Upper lobe of left lung (tissue), 6 donors: ENCODE measurements at regions not wholly inside any gene's neighbourhood (a gene's known extent, or its start where the extent isn't known, plus 50 kb on each side); places are given as distances from the start of the nearest gene placed in this dataset.
"Not testable (repeated sequence)": the region's sequence is repeated elsewhere in the genome, so short reads cannot be mapped to it uniquely, and the experiment has no call there.

Experiments used
- ATAC-seq, 2 donors: fragments of 200-7000 bp; cut with Tn5 transposase; one replicate each; pipeline ENCODE4 v1.9.1; 2022; ENCODE audit warnings: mild to moderate bottlenecking in 2 of 2, moderate library complexity in 2 of 2; ENCODE audit not compliant: low FRiP score in 2 of 2
- DNase-seq, 2 donors: peaks; one replicate each; pipeline ENCODE4 v3.0.0-alpha.2; 2019 to 2020
- H3K27ac ChIP-seq, 4 donors: fragments of 200-600 bp; sonication (generic); one replicate each; pipeline ENCODE4 v1.5.1; 2016 to 2019
- H3K27me3 ChIP-seq, 4 donors: fragments of 200-600 bp; sonication (generic); one replicate each; pipeline ENCODE4 v1.5.1; 2017 to 2019
- H3K36me3 ChIP-seq, 4 donors: fragments of 200-600 bp; sonication (generic); one replicate each; pipeline ENCODE4 v1.5.1; 2016 to 2019
- H3K4me1 ChIP-seq, 4 donors: fragments of 200-600 bp; sonication (generic); one replicate each; pipeline ENCODE4 v1.5.1; 2018 to 2019
- H3K4me3 ChIP-seq, 4 donors: fragments of 200-600 bp; sonication (generic); one replicate each; pipeline ENCODE4 v1.5.1; 2017 to 2019; ENCODE audit warnings: mild to moderate bottlenecking in 2 of 4, moderate library complexity in 1 of 4
- H3K9me3 ChIP-seq, 4 donors: fragments of 200-600 bp; sonication (generic); one replicate each; pipeline ENCODE4 v1.5.1; 2018 to 2019
- CTCF ChIP-seq, 6 experiments: fragments of 450-650 bp in 4 of 6; fragments of 200-600 bp in 2 of 6; sonication (generic) in 2 of 6; IDR thresholded peaks; one replicate each; pipeline ENCODE4 v1.5.1; 2016 to 2019; ENCODE audit warnings: antibody characterized with exemption in 6 of 6
- EP300 ChIP-seq, 4 donors: sonication (generic); formaldehyde crosslinking; IDR thresholded peaks; one replicate each; pipeline ENCODE4 v1.5.1; 2017; ENCODE audit warnings: antibody characterized with exemption in 4 of 4, control low read depth in 2 of 4
- POLR2A ChIP-seq, 4 donors: fragments of 450-650 bp; IDR thresholded peaks; one replicate each; pipeline ENCODE4 v1.5.1; 2016 to 2017; ENCODE audit warnings: antibody characterized with exemption in 4 of 4, mild to moderate bottlenecking in 2 of 4
- POLR2AphosphoS5 ChIP-seq, 2 donors: sonication (generic); formaldehyde crosslinking; IDR thresholded peaks; one replicate each; pipeline ENCODE4 v1.5.1; 2017; ENCODE audit warnings: antibody characterized with exemption in 2 of 2
- WGBS, 2 donors: methylation state at CpG; one replicate each; pipeline ENCODE4 v1.1.5; 2017 to 2018; 5-methylcytosine and 5-hydroxymethylcytosine counted together
- donor health status: DM: no; HTN: no; CAD: no; lungs with moderate emphysema.
- donor health status: DM: no; HTN: yes; CAD: no; lungs with severe emphysema.

DNA sequence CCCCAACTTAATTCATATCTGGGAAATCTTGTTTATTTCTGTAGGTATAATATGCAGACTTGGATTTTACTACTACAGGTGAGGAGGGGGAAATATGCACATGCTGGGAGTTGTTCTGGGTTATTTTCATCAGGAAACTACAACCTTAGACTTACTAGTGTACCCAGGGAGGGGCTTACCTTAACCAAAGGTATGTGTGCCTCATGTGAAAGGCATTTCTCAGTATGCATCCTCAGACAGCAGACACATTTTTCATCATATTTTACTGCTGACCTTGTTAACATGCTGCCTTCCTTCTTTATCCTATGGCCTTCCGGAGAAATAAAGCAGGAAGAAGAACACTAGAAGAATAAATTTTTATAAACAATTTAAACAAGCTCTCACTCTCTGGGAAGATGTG is 214.9 kb downstream of the SPANXN4 start:
- no peak overlapping the region for H3K4me3 ChIP-seq
- H3K27ac ChIP-seq: no peak overlapping the region
- H3K27me3 ChIP-seq: no peaks in the 10 kb centered on the region
- H3K36me3 ChIP-seq: no peaks in the 10 kb centered on the region
- TF ChIP-seq CTCF (IDR thresholded peaks at IDR 0.05) (no peak), EP300 (IDR thresholded peaks at IDR 0.05) (no peak), POLR2AphosphoS5 (IDR thresholded peaks at IDR 0.05) (no peak), POLR2A (IDR thresholded peaks at IDR 0.05) (no peak)
- H3K9me3 ChIP-seq: no peaks in the 10 kb centered on the region
- DNase-seq (no peak), ATAC-seq (no peak)
- WGBS, 2 donors: 83 to 87% methylated on average over 1 of the region's 1 CpG
- H3K4me1 ChIP-seq: no peaks in the 10 kb centered on the region

GRCh38 chrX:143231492-143231891 is 205.8 kb downstream of the SPANXN4 start:
- Histone ChIP-seq H3K9me3 (no peaks in the 10 kb centered on the region), H3K27me3 (no peaks in the 10 kb centered on the region), H3K4me3 (no peak overlapping the region), H3K4me1 (no peaks in the 10 kb centered on the region), H3K27ac (no peak overlapping the region), H3K36me3 (no peaks in the 10 kb centered on the region)
- no peak for ATAC-seq
- no peak for TF ChIP-seq POLR2A (IDR thresholded peaks at IDR 0.05)
- TF ChIP-seq CTCF (IDR thresholded peaks at IDR 0.05): no peak
- no peak for TF ChIP-seq POLR2AphosphoS5 (IDR thresholded peaks at IDR 0.05)
- no peak for TF ChIP-seq EP300 (IDR thresholded peaks at IDR 0.05)
- 69 to 77% methylated on average over 7 of the region's 7 CpGs for WGBS, 2 donors
- DNase-seq: no peak

- DNase-seq: peak in 1 of 2 donors; percentile 29
Observed at GRCh38 chrX:143228600-143228999, 202.9 kb downstream of the SPANXN4 start.

DNA sequence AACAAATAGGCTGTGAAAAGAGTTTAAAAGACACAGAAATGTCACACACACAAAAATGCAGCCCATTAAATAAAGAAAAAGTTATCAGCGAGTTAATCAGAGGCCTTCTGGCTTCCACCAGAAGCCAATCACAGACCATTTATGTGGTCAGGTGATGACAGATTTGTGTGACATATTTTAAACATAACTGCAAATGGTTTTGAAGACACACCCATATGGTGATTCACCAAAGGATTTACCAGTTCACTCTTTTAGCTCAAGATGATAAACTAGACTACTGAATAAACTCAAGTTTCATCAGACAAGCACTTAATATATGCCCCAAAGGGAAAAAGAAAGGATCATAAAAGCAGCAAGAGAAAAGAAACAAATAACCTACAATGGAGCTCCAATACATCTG is 181.2 kb downstream of the SPANXN4 start:
- WGBS, 2 donors: 29 to 45% methylated on average over 1 of the region's 1 CpG
- no peak overlapping the region for H3K4me3 ChIP-seq
- TF ChIP-seq POLR2AphosphoS5 (IDR thresholded peaks at IDR 0.05) (no peak), CTCF (IDR thresholded peaks at IDR 0.05) (no peak), EP300 (IDR thresholded peaks at IDR 0.05) (no peak), POLR2A (IDR thresholded peaks at IDR 0.05) (no peak)
- ATAC-seq: no peak
- no peaks in the 10 kb centered on the region for H3K4me1 ChIP-seq
- H3K36me3 ChIP-seq: no peaks in the 10 kb centered on the region
- no peak overlapping the region for H3K27ac ChIP-seq
- no peaks in the 10 kb centered on the region for H3K9me3 ChIP-seq
- DNase-seq: no peak
- no peaks in the 10 kb centered on the region for H3K27me3 ChIP-seq

More at GRCh38 chrX:143228600-143228999, 202.9 kb downstream of the SPANXN4 start:
- H3K4me3 ChIP-seq, H3K9me3 ChIP-seq, H3K27ac ChIP-seq, ATAC-seq, H3K4me1 ChIP-seq, H3K36me3 ChIP-seq, H3K27me3 ChIP-seq: not testable (repeated sequence)
- 88 to 100% methylated on average over 1 to 25 of the region's 27 CpGs for WGBS, 2 donors

- ATAC-seq (no peak), DNase-seq (no peak)
- H3K36me3 ChIP-seq: no peaks in the 10 kb centered on the region
- no peak overlapping the region for H3K4me3 ChIP-seq
- H3K4me1 ChIP-seq: no peaks in the 10 kb centered on the region
- no peaks in the 10 kb centered on the region for H3K9me3 ChIP-seq
- no peaks in the 10 kb centered on the region for H3K27me3 ChIP-seq
- no peak for TF ChIP-seq EP300 (IDR thresholded peaks at IDR 0.05)
- TF ChIP-seq POLR2AphosphoS5 (IDR thresholded peaks at IDR 0.05): no peak
- no peak for TF ChIP-seq CTCF (IDR thresholded peaks at IDR 0.05)
- 79 to 86% methylated on average over 3 of the region's 3 CpGs for WGBS, 2 donors
- H3K27ac ChIP-seq: no peak overlapping the region
Observed at GRCh38 chrX:143171703-143172102, 146.0 kb downstream of the SPANXN4 start.
